HEK293 (cell line): ENCODE measurements at regions not wholly inside any gene's neighbourhood (a gene's known extent, or its start where the extent isn't known, plus 50 kb on each side); places are given as distances from the start of the nearest gene placed in this dataset.

Experiments used
- CTCF ChIA-PET: fragments of 350-600 bp; formaldehyde crosslinking; extraction: SDS; loops from one replicate; lab custom pipeline; 2021; ENCODE audit warnings: antibody characterized with exemption; lab: Yijun Ruan, JAX
- POLR2A ChIA-PET: fragments of 300-600 bp; formaldehyde crosslinking; extraction: SDS; loops from one replicate; lab custom pipeline; 2020; ENCODE audit warnings: antibody characterized with exemption, inconsistent platforms; lab: Yijun Ruan, JAX
- H3K27ac ChIP-seq: fragments of 200-500 bp; sonication (Bioruptor generic); 2 replicates; pipeline ENCODE4 v1.5.1; 2014; ENCODE audit warnings: low read depth, low read length, control low read depth, inconsistent platforms; ENCODE audit errors: extremely low read depth
- H3K36me3 ChIP-seq, 2 experiments: fragments of 200-500 bp in 1 of 2; sonication (Bioruptor generic) in 1 of 2; 1 replicate in 1 of 2; 2 replicates in 1 of 2; pipeline ENCODE4 v1.5.1; 2014 to 2017; ENCODE audit warnings: inconsistent platforms in 2 of 2, low read length in 2 of 2; ENCODE audit not compliant: control insufficient read depth in 2 of 2, insufficient read depth in 1 of 2
- H3K4me1 ChIP-seq: fragments of 200-500 bp; sonication (Bioruptor generic); 2 replicates; pipeline ENCODE4 v1.5.1; 2014; ENCODE audit warnings: mild to moderate bottlenecking, low read length, inconsistent platforms; ENCODE audit not compliant: control insufficient read depth, insufficient read depth
- H3K4me3 ChIP-seq: 2 replicates; pipeline ENCODE4 v1.5.1; 2011; ENCODE audit warnings: low read depth, mild to moderate bottlenecking, control low read depth, low read length, moderate library complexity
- H3K9me3 ChIP-seq: fragments of 200-500 bp; sonication (Bioruptor generic); 2 replicates; pipeline ENCODE4 v1.5.1; 2014; ENCODE audit warnings: low read depth, low read length, inconsistent platforms; ENCODE audit not compliant: control insufficient read depth, insufficient read depth
- GLIS1 ChIP-seq: fragments of 450-650 bp; formaldehyde crosslinking; IDR thresholded peaks from 2 replicates; pipeline ENCODE4 v1.5.1; 2016; ENCODE audit warnings: missing biosample characterization, missing genetic modification characterization
- IKZF3 ChIP-seq: fragments of 450-650 bp; IDR thresholded peaks from 2 replicates; pipeline ENCODE4 v1.5.0; 2018; ENCODE audit warnings: missing biosample characterization, mild to moderate bottlenecking, missing genetic modification characterization, moderate library complexity
- KLF7 ChIP-seq: fragments of 450-650 bp; formaldehyde crosslinking; IDR thresholded peaks from 2 replicates; pipeline ENCODE4 v1.5.1; 2016; ENCODE audit warnings: missing biosample characterization, missing genetic modification characterization, borderline replicate concordance
- OVOL3 ChIP-seq: fragments of 450-650 bp; formaldehyde crosslinking; IDR thresholded peaks from 2 replicates; pipeline ENCODE4 v1.5.1; 2016; ENCODE audit warnings: missing biosample characterization, missing genetic modification characterization
- SALL2 ChIP-seq: fragments of 450-650 bp; formaldehyde crosslinking; IDR thresholded peaks from 2 replicates; pipeline ENCODE4 v1.5.0; 2017; ENCODE audit warnings: missing biosample characterization, mild to moderate bottlenecking, missing genetic modification characterization, borderline replicate concordance
- WT1 ChIP-seq: fragments of 450-650 bp; formaldehyde crosslinking; IDR thresholded peaks from 2 replicates; pipeline ENCODE4 v1.5.1; 2016; ENCODE audit warnings: missing biosample characterization, missing genetic modification characterization
- ZFP3 ChIP-seq: fragments of 450-650 bp; formaldehyde crosslinking; IDR thresholded peaks from 2 replicates; pipeline ENCODE4 v1.5.1; 2016; ENCODE audit warnings: low read depth, missing biosample characterization, missing genetic modification characterization
- ZNF10 ChIP-seq: fragments of 450-650 bp; formaldehyde crosslinking; IDR thresholded peaks from 2 replicates; pipeline ENCODE4 v1.5.1; 2017; ENCODE audit warnings: missing biosample characterization, missing genetic modification characterization
- ZNF121 ChIP-seq: fragments of 450-650 bp; formaldehyde crosslinking; IDR thresholded peaks from 2 replicates; pipeline ENCODE4 v1.5.1; 2016; ENCODE audit warnings: missing biosample characterization, missing genetic modification characterization
- ZNF132 ChIP-seq: fragments of 450-650 bp; formaldehyde crosslinking; IDR thresholded peaks from 2 replicates; pipeline ENCODE4 v1.5.1; 2017; ENCODE audit warnings: missing biosample characterization, missing genetic modification characterization, borderline replicate concordance
- ZNF138 ChIP-seq: fragments of 450-650 bp; formaldehyde crosslinking; IDR thresholded peaks from 2 replicates; pipeline ENCODE4 v1.5.1; 2016; ENCODE audit warnings: missing biosample characterization, missing genetic modification characterization, borderline replicate concordance
- ZNF19 ChIP-seq: fragments of 450-650 bp; formaldehyde crosslinking; IDR thresholded peaks from 2 replicates; pipeline ENCODE4; 2016; ENCODE audit warnings: missing biosample characterization, missing genetic modification characterization, low read depth
- ZNF202 ChIP-seq: fragments of 450-650 bp; formaldehyde crosslinking; IDR thresholded peaks from 2 replicates; pipeline ENCODE4 v1.5.1; 2016; ENCODE audit warnings: missing biosample characterization, missing genetic modification characterization, borderline replicate concordance
- ZNF221 ChIP-seq: fragments of 450-650 bp; formaldehyde crosslinking; IDR thresholded peaks from 2 replicates; pipeline ENCODE4 v1.5.1; 2017; ENCODE audit warnings: missing biosample characterization, missing genetic modification characterization, borderline replicate concordance
- ZNF335 ChIP-seq: fragments of 450-650 bp; formaldehyde crosslinking; conservative IDR thresholded peaks from 2 replicates; pipeline ENCODE4 v1.5.1; 2016; ENCODE audit warnings: missing biosample characterization, missing genetic modification characterization
- ZNF366 ChIP-seq: fragments of 450-650 bp; formaldehyde crosslinking; conservative IDR thresholded peaks from 2 replicates; pipeline ENCODE4 v1.5.1; 2016; ENCODE audit warnings: missing biosample characterization, missing genetic modification characterization
- ZNF398 ChIP-seq: fragments of 450-650 bp; formaldehyde crosslinking; IDR thresholded peaks from 2 replicates; pipeline ENCODE4 v1.5.1; 2017; ENCODE audit warnings: missing biosample characterization, missing genetic modification characterization
- ZNF426 ChIP-seq: fragments of 450-650 bp; formaldehyde crosslinking; IDR thresholded peaks from 2 replicates; pipeline ENCODE4 v1.5.1; 2017; ENCODE audit warnings: missing biosample characterization, missing genetic modification characterization, mild to moderate bottlenecking, inconsistent platforms, moderate library complexity
- ZNF621 ChIP-seq: fragments of 450-650 bp; formaldehyde crosslinking; IDR thresholded peaks from 2 replicates; pipeline ENCODE4 v1.5.1; 2017; ENCODE audit warnings: missing biosample characterization, missing genetic modification characterization
- ZNF692 ChIP-seq: fragments of 450-650 bp; formaldehyde crosslinking; IDR thresholded peaks from 2 replicates; pipeline ENCODE4 v1.5.1; 2016; ENCODE audit warnings: missing biosample characterization, missing genetic modification characterization
- ZNF707 ChIP-seq: fragments of 450-650 bp; formaldehyde crosslinking; IDR thresholded peaks from 2 replicates; pipeline ENCODE4 v1.5.1; 2016; ENCODE audit warnings: missing biosample characterization, missing genetic modification characterization
- ZNF76 ChIP-seq: fragments of 450-650 bp; formaldehyde crosslinking; IDR thresholded peaks from 2 replicates; pipeline ENCODE4; 2016; ENCODE audit warnings: low read depth, missing biosample characterization, missing genetic modification characterization, borderline replicate concordance
- ZNF776 ChIP-seq: fragments of 450-650 bp; formaldehyde crosslinking; IDR thresholded peaks from 2 replicates; pipeline ENCODE4 v1.5.0; 2017; ENCODE audit warnings: missing biosample characterization, missing genetic modification characterization, borderline replicate concordance
- ZNF843 ChIP-seq: fragments of 450-650 bp; formaldehyde crosslinking; IDR thresholded peaks from 2 replicates; pipeline ENCODE4 v1.5.1; 2016; ENCODE audit warnings: missing biosample characterization, missing genetic modification characterization
- TF ChIP-seq, protein P1 (sequence below): fragments of 450-650 bp; formaldehyde crosslinking; IDR thresholded peaks from 2 replicates; pipeline ENCODE4 v1.5.1; 2016; ENCODE audit warnings: missing biosample characterization, missing genetic modification characterization

- TF ChIP-seq ZNF366 (tag by site-specific recombination): no peak
- TF ChIP-seq SALL2 (tag by site-specific recombination): no peak
- no peak for TF ChIP-seq ZNF121
- no peak for TF ChIP-seq ZNF138 (tag by site-specific recombination)
- no peak for TF ChIP-seq KLF7 (tag by site-specific recombination)
- TF ChIP-seq ZNF202: no peak
- no peak for TF ChIP-seq ZNF621
Measured at GRCh38 chr7:42476255-42476654, 239.2 kb upstream of the GLI3 start (continued).

GRCh38 chr7:42475082-42475481, 238.1 kb upstream of the GLI3 start:
- CTCF ChIA-PET: interaction anchor here (0.6 kb wide), 1 partner anchor 197 kb away, joined by 3 read pairs; no protein-coding TSS in a partner anchor
- H3K27ac ChIP-seq: no peak overlapping the region
- peaks cover 3% of the 10 kb centered on the region; the same call in 1 of the 2 replicates for H3K4me1 ChIP-seq
- TF ChIP-seq ZNF10 (tag by site-specific recombination) (no peak), GLIS1 (no peak), ZNF19 (tag by site-specific recombination) (no peak), ZNF138 (tag by site-specific recombination) (no peak)
- POLR2A ChIA-PET: no interaction called here
- H3K9me3 ChIP-seq: no peaks in the 10 kb centered on the region
- H3K36me3 ChIP-seq: no peaks in the 10 kb centered on the region
- no peak overlapping the region for H3K4me3 ChIP-seq

- no peaks in the 10 kb centered on the region for H3K9me3 ChIP-seq
- no peaks in the 10 kb centered on the region for H3K36me3 ChIP-seq
- TF ChIP-seq ZNF132 (tag by site-specific recombination) (no peak), ZNF398 (no peak), WT1 (no peak), OVOL3 (tag by site-specific recombination) (no peak), ZNF76 (tag by site-specific recombination) (no peak), ZFP3 (tag by site-specific recombination) (no peak), ZNF776 (tag by site-specific recombination) (no peak), ZNF335 (tag by site-specific recombination) (no peak), ZNF221 (tag by site-specific recombination) (no peak), IKZF3 (tag by site-specific recombination) (no peak), ZNF692 (tag by site-specific recombination) (no peak), ZNF426 (no peak), ZNF843 (tag by site-specific recombination) (no peak), ZNF707 (tag by site-specific recombination) (no peak)
- TF ChIP-seq, protein P1, sequence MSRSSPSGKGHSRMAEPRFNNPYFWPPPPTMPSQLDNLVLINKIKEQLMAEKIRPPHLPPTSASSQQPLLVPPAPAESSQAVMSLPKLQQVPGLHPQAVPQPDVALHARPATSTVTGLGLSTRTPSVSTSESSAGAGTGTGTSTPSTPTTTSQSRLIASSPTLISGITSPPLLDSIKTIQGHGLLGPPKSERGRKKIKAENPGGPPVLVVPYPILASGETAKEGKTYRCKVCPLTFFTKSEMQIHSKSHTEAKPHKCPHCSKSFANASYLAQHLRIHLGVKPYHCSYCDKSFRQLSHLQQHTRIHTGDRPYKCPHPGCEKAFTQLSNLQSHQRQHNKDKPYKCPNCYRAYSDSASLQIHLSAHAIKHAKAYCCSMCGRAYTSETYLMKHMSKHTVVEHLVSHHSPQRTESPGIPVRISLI (tag by site-specific recombination): no peak
- CTCF ChIA-PET: interaction anchor here (1.0 kb wide), 1 partner anchor 12 kb away, joined by 4 read pairs; no protein-coding TSS in a partner anchor
- H3K27ac ChIP-seq: no peak overlapping the region
- POLR2A ChIA-PET: no interaction called here
- H3K4me3 ChIP-seq: no peak overlapping the region
- no peaks in the 10 kb centered on the region for H3K4me1 ChIP-seq
Measured at GRCh38 chr7:42473099-42473498, 236.1 kb upstream of the GLI3 start.
